Endothelial cell of umbilical vein (primary cell): ENCODE measurements at regions not wholly inside any gene's neighbourhood (a gene's known extent, or its start where the extent isn't known, plus 50 kb on each side); places are given as distances from the start of the nearest gene placed in this dataset.

ENCODE experiments used
- BruUV-seq: library from RNA; stranded (reverse); fragments of 400-500 nt; replicated peaks from 2 replicates; lab custom pipeline; 2021; lab: Mats Ljungman, UMichigan
- CTCF ChIA-PET: fragments of 300-600, 350-600 bp; sonication (Branson Sonifier 250); formaldehyde crosslinking; loops from one replicate; lab custom pipeline; 2021; ENCODE audit warnings: antibody characterized with exemption, inconsistent platforms; lab: Charles Lee
- POLR2A ChIA-PET: fragments of 300-600, 350-600 bp; sonication (Branson Sonifier 250); formaldehyde crosslinking; loops from one replicate; lab custom pipeline; 2021; ENCODE audit warnings: antibody characterized with exemption, inconsistent platforms; lab: Charles Lee
- DNase-seq: peaks from one replicate; pipeline ENCODE4 v3.0.0-alpha.2; 2011; ENCODE audit warnings: low read depth, low spot score
- FAIRE-seq: peaks from 2 replicates; lab custom pipeline; 2011; peaks lifted over from hg19 to GRCh38; lab: Jason Lieb, UNC
- H2AFZ ChIP-seq: 2 replicates; pipeline ENCODE4 v1.6.0; 2012; ENCODE audit warnings: low read depth, low read length, control low read depth, inconsistent platforms
- H3K27ac ChIP-seq: 2 replicates; pipeline ENCODE4 v1.5.1; 2011; ENCODE audit warnings: low read depth, mild to moderate bottlenecking, control low read depth, low read length, moderate library complexity; ENCODE audit not compliant: insufficient read depth
- H3K27me3 ChIP-seq, 2 experiments: 2 replicates each; pipeline versions ENCODE4 v1.6.0 to v1.6.1; 2011; ENCODE audit warnings: low read length in 2 of 2, mixed read lengths in 1 of 2; ENCODE audit not compliant: control insufficient read depth in 2 of 2, insufficient read depth in 2 of 2
- H3K36me3 ChIP-seq, 2 experiments: 2 replicates in 1 of 2; 3 replicates in 1 of 2; pipeline ENCODE4 v1.5.1; 2011; ENCODE audit warnings: low read length in 2 of 2, mild to moderate bottlenecking in 1 of 2, moderate library complexity in 1 of 2; ENCODE audit not compliant: control insufficient read depth in 2 of 2, insufficient read depth in 2 of 2; ENCODE audit errors: extremely low read depth in 1 of 2
- H3K4me1 ChIP-seq: 3 replicates; pipeline ENCODE4 v1.5.1; 2011; ENCODE audit warnings: mild to moderate bottlenecking, low read length; ENCODE audit not compliant: control insufficient read depth, insufficient read depth; ENCODE audit errors: extremely low read depth
- H3K4me2 ChIP-seq: 2 replicates; pipeline ENCODE4 v1.6.1; 2011; ENCODE audit warnings: low read length, control low read depth, mixed read lengths; ENCODE audit not compliant: insufficient read depth
- H3K4me3 ChIP-seq, 3 experiments: fragments of 200-600 bp in 1 of 3; sonication (generic), shearing (Covaris generic) in 1 of 3; replicated peaks in 1 of 3; 2 replicates each; pipeline ENCODE4 v1.5.1; 2011 to 2016; ENCODE audit warnings: control low read depth in 3 of 3, low read length in 3 of 3, mild to moderate bottlenecking in 2 of 3, inconsistent platforms in 1 of 3, low read depth in 1 of 3, moderate library complexity in 1 of 3; ENCODE audit not compliant: insufficient read depth in 1 of 3
- H3K79me2 ChIP-seq: 2 replicates; pipeline ENCODE4 v1.6.0; 2012; ENCODE audit warnings: low read length, inconsistent platforms; ENCODE audit not compliant: control insufficient read depth, insufficient read depth
- H3K9ac ChIP-seq: replicated peaks from 2 replicates; pipeline ENCODE3; 2011; ENCODE audit warnings: low read length, control low read depth; ENCODE audit not compliant: insufficient read depth; ENCODE audit errors: extremely low read depth
- H3K9me1 ChIP-seq: replicated peaks from 3 replicates; pipeline ENCODE4 v1.6.0; 2011; ENCODE audit warnings: mild to moderate bottlenecking, low read length; ENCODE audit not compliant: control insufficient read depth, insufficient read depth; ENCODE audit errors: extremely low read depth
- H3K9me3 ChIP-seq: replicated peaks from 2 replicates; pipeline ENCODE4 v1.5.1; 2012; ENCODE audit warnings: low read length, inconsistent platforms; ENCODE audit not compliant: control insufficient read depth, insufficient read depth
- H4K20me1 ChIP-seq: replicated peaks from 2 replicates; pipeline ENCODE3; 2011; ENCODE audit warnings: mild to moderate bottlenecking, low read length; ENCODE audit not compliant: control insufficient read depth, insufficient read depth; ENCODE audit errors: extremely low read depth
- EZH2 ChIP-seq: IDR thresholded peaks from 2 replicates; pipeline ENCODE4 v1.6.1; 2012; ENCODE audit warnings: borderline replicate concordance, low read depth, mild to moderate bottlenecking, moderate library complexity, low read length, inconsistent platforms; ENCODE audit not compliant: severe bottlenecking
- FOS ChIP-seq: IDR thresholded peaks from 2 replicates; pipeline ENCODE4 v1.6.1; 2011; ENCODE audit warnings: mild to moderate bottlenecking, low read length, moderate library complexity, borderline replicate concordance; ENCODE audit not compliant: insufficient read depth
- GATA2 ChIP-seq: IDR thresholded peaks from 2 replicates; pipeline ENCODE4 v1.7.0; 2011; ENCODE audit warnings: low read depth, mild to moderate bottlenecking, moderate library complexity, mixed read lengths, low read length; ENCODE audit not compliant: insufficient read length, insufficient read depth
- JUN ChIP-seq: IDR thresholded peaks from 2 replicates; pipeline ENCODE4 v1.6.1; 2011; ENCODE audit warnings: borderline replicate concordance, low read depth; ENCODE audit not compliant: insufficient read length, insufficient read depth
- MAX ChIP-seq: IDR thresholded peaks from 2 replicates; pipeline ENCODE4 v1.6.1; 2011; ENCODE audit not compliant: insufficient read depth, insufficient read length
- MYC ChIP-seq: IDR thresholded peaks from one replicate; pipeline ENCODE4 v1.6.1; 2011; ENCODE audit warnings: mild to moderate bottlenecking, low read depth, low read length
- POLR2A ChIP-seq: IDR thresholded peaks from 2 replicates; pipeline ENCODE4 v1.6.1; 2012; ENCODE audit warnings: low read depth, mild to moderate bottlenecking, control low read depth, low read length
- POLR2AphosphoS5 ChIP-seq: IDR thresholded peaks from 2 replicates; pipeline ENCODE4 v1.6.1; 2012; ENCODE audit warnings: low read depth, mild to moderate bottlenecking, control low read depth, low read length, moderate library complexity; ENCODE audit not compliant: insufficient read depth
- dilution Hi-C: fragments of 300-500 bp; cut with MboI; formaldehyde crosslinking; loops from one replicate; pipeline ENCODE4 v1.15.0; 2019; ENCODE audit warnings: low sequenced_read_pairs; ENCODE audit not compliant: extremely low pct_ligation_motif_present
- intact Hi-C: fragments of 100-400 bp; cut with micrococcal nuclease; formaldehyde crosslinking; loops from one replicate; pipeline ENCODE4 v1.10.0; 2022
- TF ChIP-seq, protein P1 (sequence below), 2 donors: IDR thresholded peaks; 1 replicate in 1 of 2; 2 replicates in 1 of 2; pipeline ENCODE4 v1.5.1; 2011; ENCODE audit warnings: low read length in 2 of 2, mild to moderate bottlenecking in 2 of 2, moderate library complexity in 2 of 2, control low read depth in 1 of 2, inconsistent platforms in 1 of 2, low read depth in 1 of 2; ENCODE audit not compliant: insufficient read depth in 1 of 2; ENCODE audit errors: extremely low read depth in 1 of 2

DNA sequence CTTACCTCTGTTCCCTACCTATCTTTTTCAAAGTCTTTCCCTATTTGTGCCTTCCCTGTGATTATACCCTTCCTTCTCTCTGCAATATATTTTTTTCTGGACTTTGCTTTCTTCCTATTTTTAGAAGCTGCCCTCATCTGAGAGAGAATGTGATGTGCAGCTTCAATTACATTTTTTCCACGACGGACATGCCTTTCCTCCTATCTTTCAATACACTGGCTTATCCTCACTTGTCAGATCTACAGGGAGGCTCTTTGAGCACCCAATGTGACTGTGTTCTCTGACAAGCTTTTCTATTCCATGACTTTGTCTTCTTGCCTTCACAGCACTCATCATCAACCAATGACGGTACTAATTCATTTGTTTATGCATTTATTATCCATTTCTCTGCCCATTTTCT is 227.9 kb upstream of the CLINT1 start:
- Histone ChIP-seq H3K4me1 (no peaks in the 10 kb centered on the region), H3K9me1 (no peaks in the 10 kb centered on the region), H3K79me2 (no peaks in the 10 kb centered on the region), H3K27me3 (no peaks in the 10 kb centered on the region), H3K4me2 (no peak overlapping the region), H3K4me3 (no peak overlapping the region), H3K9ac (no peak overlapping the region), H3K9me3 (no peaks in the 10 kb centered on the region), H4K20me1 (no peaks in the 10 kb centered on the region), H2AFZ (no peak overlapping the region), H3K27ac (no peak overlapping the region), H3K36me3 (no peaks in the 10 kb centered on the region)
- no TSS peak for BruUV-seq
- CTCF ChIA-PET = interaction anchor here (1.1 to 2.1 kb wide), 2 partner anchors 10 to 11 kb away, joined by 4 to 26 read pairs; no protein-coding TSS in a partner anchor
- POLR2A ChIA-PET = no interaction called here
- intact Hi-C loops = no loop called here
- no peak for DNase-seq
- TF ChIP-seq GATA2 (no peak), POLR2A (no peak), FOS (no peak), MAX (no peak), POLR2AphosphoS5 (no peak), EZH2 (no peak), MYC (no peak), JUN (no peak)
- TF ChIP-seq, protein P1, sequence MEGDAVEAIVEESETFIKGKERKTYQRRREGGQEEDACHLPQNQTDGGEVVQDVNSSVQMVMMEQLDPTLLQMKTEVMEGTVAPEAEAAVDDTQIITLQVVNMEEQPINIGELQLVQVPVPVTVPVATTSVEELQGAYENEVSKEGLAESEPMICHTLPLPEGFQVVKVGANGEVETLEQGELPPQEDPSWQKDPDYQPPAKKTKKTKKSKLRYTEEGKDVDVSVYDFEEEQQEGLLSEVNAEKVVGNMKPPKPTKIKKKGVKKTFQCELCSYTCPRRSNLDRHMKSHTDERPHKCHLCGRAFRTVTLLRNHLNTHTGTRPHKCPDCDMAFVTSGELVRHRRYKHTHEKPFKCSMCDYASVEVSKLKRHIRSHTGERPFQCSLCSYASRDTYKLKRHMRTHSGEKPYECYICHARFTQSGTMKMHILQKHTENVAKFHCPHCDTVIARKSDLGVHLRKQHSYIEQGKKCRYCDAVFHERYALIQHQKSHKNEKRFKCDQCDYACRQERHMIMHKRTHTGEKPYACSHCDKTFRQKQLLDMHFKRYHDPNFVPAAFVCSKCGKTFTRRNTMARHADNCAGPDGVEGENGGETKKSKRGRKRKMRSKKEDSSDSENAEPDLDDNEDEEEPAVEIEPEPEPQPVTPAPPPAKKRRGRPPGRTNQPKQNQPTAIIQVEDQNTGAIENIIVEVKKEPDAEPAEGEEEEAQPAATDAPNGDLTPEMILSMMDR (IDR thresholded peaks at IDR 0.05; ENCODE audit: extremely low read depth in 1 of 2, insufficient read depth in 1 of 2, low read depth in 1 of 2, low read length in 2 of 2) = no peak
- dilution Hi-C loops = no loop called here
- FAIRE-seq = no peak
